GM18502 (cell line): ENCODE measurements at regions not wholly inside any gene's neighbourhood (a gene's known extent, or its start where the extent isn't known, plus 50 kb on each side); places are given as distances from the start of the nearest gene placed in this dataset.
A peak's percentile ranks its signal among the peaks of the same experiment; 100 is the strongest.

ENCODE experiments used
- ATAC-seq: cut with Tn5 transposase; IDR thresholded peaks from one replicate; pipeline ENCODE4 v1.9.1; 2021; ENCODE audit warnings: mild to moderate bottlenecking; ENCODE audit not compliant: unreplicated experiment, poor library complexity

- no peak for ATAC-seq
Measured at GRCh38 chr12:68446901-68447796, 115.0 kb upstream of the MDM1 start.

GRCh38 chr12:68447797-68448260, 115.7 kb upstream of the MDM1 start:
- ATAC-seq, result no peak

- no peak for ATAC-seq
Measured at GRCh38 chr12:68449196-68449595, 117.0 kb upstream of the MDM1 start.

GRCh38 chr12:68450947-68451260, 118.7 kb upstream of the MDM1 start:
- no peak for ATAC-seq

- peak; percentile 80 for ATAC-seq
Measured at GRCh38 chr12:68451261-68452077, 119.3 kb upstream of the MDM1 start.

GRCh38 chr12:68452078-68452715, 120.0 kb upstream of the MDM1 start:
- no peak for ATAC-seq

GRCh38 chr12:68453278-68453677, 121.1 kb upstream of the MDM1 start:
- no peak for ATAC-seq

GRCh38 chr12:68453876-68454275, 121.7 kb upstream of the MDM1 start:
- ATAC-seq, result no peak

GRCh38 chr12:68454892-68455291, 122.7 kb upstream of the MDM1 start:
- no peak for ATAC-seq

GRCh38 chr12:68455691-68456345, 123.7 kb upstream of the MDM1 start:
- no peak for ATAC-seq

- ATAC-seq, result no peak
Measured at GRCh38 chr12:68458866-68459265, 126.7 kb upstream of the MDM1 start.

- ATAC-seq, result no peak
Measured at GRCh38 chr12:68460236-68460635, 128.1 kb upstream of the MDM1 start.

GRCh38 chr12:68461645-68462044, 129.5 kb upstream of the MDM1 start:
- ATAC-seq, result no peak

GRCh38 chr12:68462803-68463202, 130.6 kb upstream of the MDM1 start:
- no peak for ATAC-seq

GRCh38 chr12:68465227-68465626, 133.1 kb upstream of the MDM1 start:
- ATAC-seq, result no peak

GRCh38 chr12:68467514-68467913, 135.4 kb upstream of the MDM1 start:
- no peak for ATAC-seq

- ATAC-seq, result no peak
Measured at GRCh38 chr12:68468036-68468435, 135.9 kb upstream of the MDM1 start.

GRCh38 chr12:68469113-68469512, 137.0 kb upstream of the MDM1 start:
- ATAC-seq, result no peak

- no peak for ATAC-seq
Measured at GRCh38 chr12:68470664-68471328, 138.6 kb upstream of the MDM1 start.
